ENCODE measurements at regions not wholly inside any gene's neighbourhood (a gene's known extent, or its start where the extent isn't known, plus 50 kb on each side); places are given as distances from the start of the nearest gene placed in this dataset.
A peak's percentile ranks its signal among the peaks of the same experiment; 100 is the strongest.

DNA sequence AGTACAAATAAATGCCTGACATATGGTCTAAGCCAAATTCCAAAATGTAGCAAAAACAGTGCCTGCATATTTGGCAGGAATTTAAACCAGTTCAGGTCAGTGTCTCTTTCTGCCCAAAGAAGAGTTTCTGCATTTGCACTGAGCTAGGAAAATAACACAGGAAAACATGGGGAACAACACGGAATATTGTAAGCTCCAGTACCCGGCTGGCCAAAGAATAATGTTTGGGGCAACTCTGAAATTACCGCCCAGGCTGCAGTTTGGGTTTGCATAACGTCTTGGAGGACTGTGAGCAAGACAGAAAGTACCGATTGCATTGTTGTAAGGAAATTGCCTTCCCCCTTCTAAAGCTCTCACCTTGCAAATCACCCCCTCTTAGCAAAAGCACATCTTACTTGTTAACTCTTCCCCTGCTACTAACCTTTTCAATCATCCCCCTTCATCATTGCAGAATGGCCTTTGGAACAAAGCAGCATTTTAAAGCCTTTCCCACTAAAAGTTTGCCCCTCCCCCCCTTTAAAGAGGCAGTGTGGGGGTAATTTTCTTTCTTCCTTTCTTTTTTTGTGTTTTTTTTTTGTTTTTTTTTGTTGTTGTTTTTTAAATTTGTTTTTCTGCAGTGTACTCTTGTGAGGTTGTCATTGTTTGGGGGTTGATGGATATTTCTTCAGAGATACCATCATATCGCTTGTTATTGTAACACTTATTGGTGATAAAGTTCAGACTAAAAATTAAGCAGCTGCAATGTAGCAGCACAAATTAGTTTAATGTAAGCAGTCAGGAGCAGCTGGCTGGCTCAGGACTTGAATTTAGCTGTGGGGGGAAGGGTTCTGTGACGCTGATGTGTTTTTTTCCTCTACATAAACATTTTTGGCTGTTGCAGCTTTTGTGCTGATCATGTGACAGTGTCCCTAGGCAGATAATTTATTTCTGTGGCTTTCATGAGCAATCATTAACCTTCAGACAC lies 100.0 kb upstream of the CITED2 start (continued):
- TF ChIP-seq, protein P1, sequence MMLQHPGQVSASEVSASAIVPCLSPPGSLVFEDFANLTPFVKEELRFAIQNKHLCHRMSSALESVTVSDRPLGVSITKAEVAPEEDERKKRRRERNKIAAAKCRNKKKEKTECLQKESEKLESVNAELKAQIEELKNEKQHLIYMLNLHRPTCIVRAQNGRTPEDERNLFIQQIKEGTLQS (IDR thresholded peaks at IDR 0.05) = no peak
- TF ChIP-seq, protein P1 (CRISPR knock-in tag; conservative IDR thresholded peaks at IDR 0.05) = no peak
- TF ChIP-seq TAF1 (IDR thresholded peaks at IDR 0.05; ENCODE audit: control insufficient read depth, extremely low read depth, insufficient read depth, low read length, severe bottlenecking) = no peak
- no peak for TF ChIP-seq KHSRP (IDR thresholded peaks at IDR 0.05)
- no peak for TF ChIP-seq EGR1 (conservative IDR thresholded peaks at IDR 0.05)
- TF ChIP-seq WHSC1 (IDR thresholded peaks at IDR 0.05; ENCODE audit: low read length) = no peak
- TF ChIP-seq PHF21A (IDR thresholded peaks at IDR 0.05; ENCODE audit: borderline replicate concordance, low read depth) = no peak
- TF ChIP-seq, protein P2, sequence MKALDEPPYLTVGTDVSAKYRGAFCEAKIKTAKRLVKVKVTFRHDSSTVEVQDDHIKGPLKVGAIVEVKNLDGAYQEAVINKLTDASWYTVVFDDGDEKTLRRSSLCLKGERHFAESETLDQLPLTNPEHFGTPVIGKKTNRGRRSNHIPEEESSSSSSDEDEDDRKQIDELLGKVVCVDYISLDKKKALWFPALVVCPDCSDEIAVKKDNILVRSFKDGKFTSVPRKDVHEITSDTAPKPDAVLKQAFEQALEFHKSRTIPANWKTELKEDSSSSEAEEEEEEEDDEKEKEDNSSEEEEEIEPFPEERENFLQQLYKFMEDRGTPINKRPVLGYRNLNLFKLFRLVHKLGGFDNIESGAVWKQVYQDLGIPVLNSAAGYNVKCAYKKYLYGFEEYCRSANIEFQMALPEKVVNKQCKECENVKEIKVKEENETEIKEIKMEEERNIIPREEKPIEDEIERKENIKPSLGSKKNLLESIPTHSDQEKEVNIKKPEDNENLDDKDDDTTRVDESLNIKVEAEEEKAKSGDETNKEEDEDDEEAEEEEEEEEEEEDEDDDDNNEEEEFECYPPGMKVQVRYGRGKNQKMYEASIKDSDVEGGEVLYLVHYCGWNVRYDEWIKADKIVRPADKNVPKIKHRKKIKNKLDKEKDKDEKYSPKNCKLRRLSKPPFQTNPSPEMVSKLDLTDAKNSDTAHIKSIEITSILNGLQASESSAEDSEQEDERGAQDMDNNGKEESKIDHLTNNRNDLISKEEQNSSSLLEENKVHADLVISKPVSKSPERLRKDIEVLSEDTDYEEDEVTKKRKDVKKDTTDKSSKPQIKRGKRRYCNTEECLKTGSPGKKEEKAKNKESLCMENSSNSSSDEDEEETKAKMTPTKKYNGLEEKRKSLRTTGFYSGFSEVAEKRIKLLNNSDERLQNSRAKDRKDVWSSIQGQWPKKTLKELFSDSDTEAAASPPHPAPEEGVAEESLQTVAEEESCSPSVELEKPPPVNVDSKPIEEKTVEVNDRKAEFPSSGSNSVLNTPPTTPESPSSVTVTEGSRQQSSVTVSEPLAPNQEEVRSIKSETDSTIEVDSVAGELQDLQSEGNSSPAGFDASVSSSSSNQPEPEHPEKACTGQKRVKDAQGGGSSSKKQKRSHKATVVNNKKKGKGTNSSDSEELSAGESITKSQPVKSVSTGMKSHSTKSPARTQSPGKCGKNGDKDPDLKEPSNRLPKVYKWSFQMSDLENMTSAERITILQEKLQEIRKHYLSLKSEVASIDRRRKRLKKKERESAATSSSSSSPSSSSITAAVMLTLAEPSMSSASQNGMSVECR (CRISPR knock-in tag; IDR thresholded peaks at IDR 0.05) = no peak
- no peak for TF ChIP-seq RBM39 (optimal IDR thresholded peaks at IDR 0.05; ENCODE audit: low read depth, low read length)
- no peak for TF ChIP-seq RHOXF2B (CRISPR knock-in tag; conservative IDR thresholded peaks at IDR 0.05)
- TF ChIP-seq MAZ (CRISPR knock-in tag; conservative IDR thresholded peaks at IDR 0.05 in 1 of 2, IDR thresholded peaks at IDR 0.05 in 1 of 2) = no peak
- peak; percentile 70; the same call in 1 of the 2 replicates for TF ChIP-seq SMARCA5 (IDR thresholded peaks at IDR 0.05)
- TF ChIP-seq ZNF444 (CRISPR knock-in tag; IDR thresholded peaks at IDR 0.05) = no peak
- peak; percentile 70; the same call in 1 of the 2 replicates for TF ChIP-seq NFATC3 (IDR thresholded peaks at IDR 0.05)
- no peak for TF ChIP-seq PHTF2 (CRISPR knock-in tag; IDR thresholded peaks at IDR 0.05)
- TF ChIP-seq ZKSCAN1 (IDR thresholded peaks at IDR 0.05; ENCODE audit: low read depth, low read length) = no peak
- TF ChIP-seq, protein P3, sequence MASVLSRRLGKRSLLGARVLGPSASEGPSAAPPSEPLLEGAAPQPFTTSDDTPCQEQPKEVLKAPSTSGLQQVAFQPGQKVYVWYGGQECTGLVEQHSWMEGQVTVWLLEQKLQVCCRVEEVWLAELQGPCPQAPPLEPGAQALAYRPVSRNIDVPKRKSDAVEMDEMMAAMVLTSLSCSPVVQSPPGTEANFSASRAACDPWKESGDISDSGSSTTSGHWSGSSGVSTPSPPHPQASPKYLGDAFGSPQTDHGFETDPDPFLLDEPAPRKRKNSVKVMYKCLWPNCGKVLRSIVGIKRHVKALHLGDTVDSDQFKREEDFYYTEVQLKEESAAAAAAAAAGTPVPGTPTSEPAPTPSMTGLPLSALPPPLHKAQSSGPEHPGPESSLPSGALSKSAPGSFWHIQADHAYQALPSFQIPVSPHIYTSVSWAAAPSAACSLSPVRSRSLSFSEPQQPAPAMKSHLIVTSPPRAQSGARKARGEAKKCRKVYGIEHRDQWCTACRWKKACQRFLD (CRISPR knock-in tag; IDR thresholded peaks at IDR 0.05) = no peak
- TF ChIP-seq ZNF23 (CRISPR knock-in tag; IDR thresholded peaks at IDR 0.05) = no peak
- TF ChIP-seq, protein P4, sequence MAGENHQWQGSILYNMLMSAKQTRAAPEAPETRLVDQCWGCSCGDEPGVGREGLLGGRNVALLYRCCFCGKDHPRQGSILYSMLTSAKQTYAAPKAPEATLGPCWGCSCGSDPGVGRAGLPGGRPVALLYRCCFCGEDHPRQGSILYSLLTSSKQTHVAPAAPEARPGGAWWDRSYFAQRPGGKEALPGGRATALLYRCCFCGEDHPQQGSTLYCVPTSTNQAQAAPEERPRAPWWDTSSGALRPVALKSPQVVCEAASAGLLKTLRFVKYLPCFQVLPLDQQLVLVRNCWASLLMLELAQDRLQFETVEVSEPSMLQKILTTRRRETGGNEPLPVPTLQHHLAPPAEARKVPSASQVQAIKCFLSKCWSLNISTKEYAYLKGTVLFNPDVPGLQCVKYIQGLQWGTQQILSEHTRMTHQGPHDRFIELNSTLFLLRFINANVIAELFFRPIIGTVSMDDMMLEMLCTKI (IDR thresholded peaks at IDR 0.05; ENCODE audit: partially characterized antibody) = no peak
- TF ChIP-seq MECOM (CRISPR knock-in tag; IDR thresholded peaks at IDR 0.05) = no peak

Measured in K562 (cell line).